Femur (tissue), 1 donor: ENCODE measurements at regions not wholly inside any gene's neighbourhood (a gene's known extent, or its start where the extent isn't known, plus 50 kb on each side); places are given as distances from the start of the nearest gene placed in this dataset.

ENCODE experiments used
- DNase-seq: peaks from one replicate; pipeline ENCODE4 v3.0.0-alpha.2; 2017

- DNase-seq: no peak
These were observed 123.1 kb upstream of the C11orf87 start for GRCh38 chr11:109298865-109299264.

GRCh38 chr11:109300211-109300610 lies 121.8 kb upstream of the C11orf87 start:
- peak; percentile 28 for DNase-seq

- DNase-seq: no peak
These were observed 119.2 kb upstream of the C11orf87 start for GRCh38 chr11:109302591-109303334.

GRCh38 chr11:109303342-109303741 lies 118.6 kb upstream of the C11orf87 start:
- no peak for DNase-seq

GRCh38 chr11:109304159-109304558 lies 117.8 kb upstream of the C11orf87 start:
- no peak for DNase-seq

GRCh38 chr11:109305009-109305408 lies 117.0 kb upstream of the C11orf87 start:
- DNase-seq: no peak

GRCh38 chr11:109306322-109306721 lies 115.7 kb upstream of the C11orf87 start:
- no peak for DNase-seq

- DNase-seq: no peak
These were observed 114.6 kb upstream of the C11orf87 start for GRCh38 chr11:109307366-109307765.

- no peak for DNase-seq
These were observed 113.4 kb upstream of the C11orf87 start for GRCh38 chr11:109308551-109308950.

- DNase-seq: no peak
These were observed 112.8 kb upstream of the C11orf87 start for GRCh38 chr11:109309153-109309552.

GRCh38 chr11:109317726-109318125 lies 104.3 kb upstream of the C11orf87 start:
- no peak for DNase-seq

- DNase-seq: no peak
These were observed 101.4 kb upstream of the C11orf87 start for GRCh38 chr11:109320595-109320994.

- no peak for DNase-seq
These were observed 95.2 kb upstream of the C11orf87 start for GRCh38 chr11:109326781-109327180.

GRCh38 chr11:109329716-109330115 lies 92.3 kb upstream of the C11orf87 start:
- no peak for DNase-seq

GRCh38 chr11:109338131-109338530 lies 83.9 kb upstream of the C11orf87 start:
- DNase-seq: no peak

GRCh38 chr11:109342261-109342660 lies 79.7 kb upstream of the C11orf87 start:
- DNase-seq: no peak

- DNase-seq: no peak
These were observed 78.7 kb upstream of the C11orf87 start for GRCh38 chr11:109343242-109343641.

- no peak for DNase-seq
These were observed 74.7 kb upstream of the C11orf87 start for GRCh38 chr11:109347304-109347703.

GRCh38 chr11:109349276-109350080 lies 72.5 kb upstream of the C11orf87 start:
- peak; percentile 16 for DNase-seq

- no peak for DNase-seq
These were observed 71.9 kb upstream of the C11orf87 start for GRCh38 chr11:109350091-109350490.

- DNase-seq: no peak
These were observed 59.9 kb upstream of the C11orf87 start for GRCh38 chr11:109362059-109362458.

GRCh38 chr11:109363682-109364081 lies 58.3 kb upstream of the C11orf87 start:
- DNase-seq: no peak

- DNase-seq: no peak
These were observed 57.1 kb upstream of the C11orf87 start for GRCh38 chr11:109364851-109365250.
